H4 (cell line): ENCODE measurements at regions not wholly inside any gene's neighbourhood (a gene's known extent, or its start where the extent isn't known, plus 50 kb on each side); places are given as distances from the start of the nearest gene placed in this dataset.
"Not testable (repeated sequence)": the region's sequence is repeated elsewhere in the genome, so short reads cannot be mapped to it uniquely, and the experiment has no call there.

Experiments
- DNase-seq: peaks from one replicate; pipeline ENCODE4 v3.0.0-alpha.2; 2015; ENCODE audit warnings: low spot score

DNA sequence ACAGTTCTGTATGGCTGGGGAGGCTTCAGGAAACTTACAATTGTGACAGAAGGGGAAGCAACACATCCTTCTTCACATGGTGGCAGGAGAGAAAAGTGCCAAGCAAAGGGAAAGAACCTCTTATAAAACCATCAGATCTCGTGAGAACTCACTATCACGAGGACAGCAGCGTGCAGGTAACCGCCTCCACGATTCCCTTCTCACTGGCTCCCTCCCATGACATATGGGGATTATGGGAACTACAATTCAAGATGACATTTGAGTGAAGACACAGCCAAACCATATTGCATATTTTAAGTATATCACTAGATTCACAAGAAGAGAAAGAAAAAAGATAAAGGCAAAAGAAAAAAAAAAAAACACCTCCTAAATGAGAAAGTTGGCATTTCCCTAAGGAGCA, 431.9 kb upstream of the RGS17 start:
- no peak for DNase-seq

DNA sequence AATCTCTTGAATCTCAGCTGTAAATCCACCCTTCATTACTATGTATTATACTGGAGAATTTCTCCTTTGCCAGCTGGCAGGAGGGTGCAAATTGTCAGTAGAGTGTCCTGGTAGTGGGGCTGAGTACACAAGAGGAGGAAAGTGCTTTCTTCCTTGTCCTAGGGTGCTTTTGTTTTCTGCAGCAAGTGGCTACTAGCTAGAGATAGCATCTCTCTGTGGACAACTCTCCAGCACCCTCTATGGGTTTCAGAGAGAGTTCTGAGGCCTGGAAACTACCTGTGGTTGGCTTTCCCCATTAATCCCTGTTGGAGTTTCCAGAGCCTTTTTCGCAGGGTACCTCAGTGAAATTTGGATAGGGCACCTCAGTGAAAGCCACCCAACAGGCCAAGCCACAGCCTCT, 422.5 kb upstream of the RGS17 start:
- no peak for DNase-seq

DNA sequence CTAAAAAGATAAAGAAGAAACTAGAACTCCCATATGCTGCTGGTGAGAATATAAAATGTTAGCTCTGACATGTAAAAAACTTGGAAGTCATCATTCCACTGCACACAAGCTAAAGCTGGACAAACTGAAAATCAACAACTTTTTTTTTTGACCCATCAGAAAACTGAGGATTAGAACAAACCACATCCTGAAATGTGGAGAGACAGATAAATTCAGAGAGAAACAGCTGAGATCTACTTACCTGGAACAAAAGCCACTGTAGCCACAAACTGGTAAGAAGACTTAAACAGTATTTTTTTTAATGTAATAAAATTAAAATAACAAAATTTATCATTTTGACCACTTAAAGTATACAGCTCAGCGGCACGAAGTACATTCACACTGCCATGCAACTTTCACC, 408.5 kb upstream of the RGS17 start:
- no peak for DNase-seq

DNA sequence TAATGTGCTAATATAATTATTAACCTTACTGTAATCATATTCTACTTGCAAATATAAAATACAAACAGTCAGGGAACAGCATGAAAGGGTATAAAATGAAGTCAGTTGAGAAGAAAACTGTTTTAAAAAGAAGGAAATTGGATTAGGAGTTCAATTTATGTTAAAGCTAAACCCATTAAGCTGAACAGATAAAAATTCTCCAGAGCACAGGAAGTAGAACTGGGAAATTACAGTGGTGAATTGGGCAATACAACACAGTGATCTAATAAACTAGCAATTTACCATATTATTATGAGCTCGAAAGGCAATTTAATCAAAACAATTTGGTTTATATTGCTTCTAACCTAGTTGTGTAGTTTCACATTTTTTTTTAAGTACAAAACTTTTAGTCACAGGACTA, 407.4 kb upstream of the RGS17 start:
- no peak for DNase-seq

DNA sequence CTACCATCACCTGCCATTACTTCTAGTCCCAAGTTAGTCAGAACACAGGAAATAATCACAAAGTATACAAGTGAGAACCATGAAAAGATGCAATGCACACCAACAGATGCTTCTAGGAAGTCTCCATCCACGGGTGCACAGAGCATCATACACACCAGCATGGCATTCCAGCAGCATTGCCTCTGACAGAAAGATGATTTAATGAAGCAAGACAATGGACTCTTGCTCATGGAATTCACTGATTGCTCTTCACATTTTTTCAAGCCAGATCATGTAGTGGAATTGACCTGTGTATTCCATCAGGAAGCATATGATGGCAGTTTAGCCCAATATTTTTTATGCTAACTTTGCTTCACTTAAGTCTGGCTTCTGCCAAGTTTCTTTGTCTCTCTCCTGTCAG, 406.3 kb upstream of the RGS17 start:
- no peak for DNase-seq

DNA sequence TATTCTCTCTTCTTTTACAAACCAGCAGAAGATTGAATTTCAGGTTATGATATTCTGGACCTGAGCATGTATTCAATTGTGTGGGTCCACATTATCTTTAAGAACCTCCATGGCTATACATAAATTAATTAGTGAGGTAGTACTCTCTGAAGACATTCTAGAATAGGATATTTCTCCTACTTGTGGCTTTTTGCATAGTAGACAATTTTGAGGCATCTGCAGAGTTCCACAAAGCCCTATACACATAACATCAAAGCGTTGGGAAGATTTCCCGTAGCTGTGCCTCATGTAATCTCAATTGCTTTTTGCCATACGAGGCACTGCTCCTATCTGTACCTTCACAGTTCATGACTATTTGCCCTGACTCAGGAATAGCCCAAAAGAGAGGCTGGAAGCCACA, 395.4 kb upstream of the RGS17 start:
- DNase-seq = no peak

DNA sequence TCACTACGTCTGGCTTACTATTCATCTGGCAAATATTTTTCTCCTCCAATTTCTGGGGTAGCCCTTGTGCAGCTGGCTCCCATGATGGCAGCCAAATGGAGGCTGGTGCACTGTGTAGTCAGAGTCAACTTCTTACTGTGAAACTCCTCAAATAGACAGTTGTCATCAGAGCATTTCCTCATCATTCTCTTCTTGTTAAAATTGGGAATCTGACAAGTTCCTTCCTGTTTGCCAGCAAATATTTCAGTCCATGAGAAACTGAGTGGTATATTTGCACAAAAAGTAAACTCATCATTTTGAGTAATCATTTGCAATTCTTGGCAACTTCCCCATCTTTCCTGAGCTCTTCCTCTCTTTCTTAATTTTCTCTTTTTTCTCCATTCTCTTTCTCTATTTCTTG, 394.9 kb upstream of the RGS17 start:
- DNase-seq = no peak

DNA sequence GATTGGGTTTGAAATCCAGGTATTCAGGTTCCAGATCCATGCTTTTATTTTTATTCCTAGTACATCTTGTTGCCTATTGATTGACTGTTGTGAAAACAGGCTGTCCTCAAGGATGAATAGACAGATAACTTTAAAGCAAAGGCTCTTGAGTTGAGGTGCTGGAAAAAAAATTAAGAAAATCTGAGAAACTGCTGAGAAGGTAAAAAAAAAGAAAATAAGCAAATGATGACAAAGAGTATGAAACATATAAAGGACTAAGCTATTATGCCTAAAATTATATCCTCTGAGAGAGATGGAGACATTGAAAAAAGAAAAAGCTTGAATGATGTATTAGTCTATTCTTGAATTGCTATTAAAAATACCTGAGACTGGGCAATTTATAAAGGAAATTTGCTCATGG, 392.3 kb upstream of the RGS17 start:
- DNase-seq = no peak

DNA sequence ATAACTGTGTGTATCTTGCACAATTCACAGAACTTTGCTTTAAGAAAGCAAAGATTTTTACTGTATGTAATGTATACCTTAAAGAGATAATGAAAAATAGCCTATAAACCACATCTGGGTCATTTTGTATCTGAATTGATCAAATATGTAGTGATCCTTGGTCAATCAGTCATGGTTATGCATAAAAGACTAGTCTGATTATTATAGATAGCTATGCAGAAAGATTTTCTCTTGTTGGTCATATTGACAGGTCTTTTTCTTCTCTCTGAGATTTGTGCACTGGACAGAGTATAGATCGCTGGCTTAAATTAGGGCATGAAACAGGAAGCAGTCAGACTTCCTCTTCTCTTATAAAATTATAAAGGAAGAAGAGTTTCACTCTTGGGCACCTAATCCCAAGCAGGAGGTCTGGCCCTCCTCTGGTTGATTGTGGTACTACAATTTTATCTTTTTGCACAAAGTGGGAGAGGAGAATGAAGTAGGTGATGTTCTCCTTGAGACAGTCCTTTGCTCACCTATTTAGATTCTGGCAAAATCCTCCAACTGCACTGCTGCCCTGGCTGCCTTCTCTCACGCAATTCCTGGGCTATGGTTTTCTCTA, 380.9 kb upstream of the RGS17 start:
- peak; percentile 14 for DNase-seq

DNA sequence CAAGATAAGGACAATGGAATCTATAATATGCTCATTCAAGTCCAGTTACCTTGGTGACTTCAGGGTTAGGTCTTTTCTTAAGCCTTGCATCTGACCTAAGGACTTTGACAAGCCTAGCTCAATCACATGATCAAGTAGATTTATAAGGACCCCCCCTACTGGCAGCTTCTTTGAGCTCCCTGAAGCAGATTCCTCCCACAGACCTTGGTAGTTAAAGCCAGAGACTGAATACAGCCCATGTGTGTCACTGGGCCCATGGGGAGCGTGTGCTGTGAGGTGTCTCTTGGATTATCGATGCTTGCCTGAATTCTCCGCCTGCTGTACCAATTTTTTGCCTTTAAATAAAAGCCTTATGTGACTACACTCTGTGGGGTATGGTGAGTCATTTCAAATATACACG, 372.7 kb upstream of the RGS17 start:
- DNase-seq = peak; percentile 4

DNA sequence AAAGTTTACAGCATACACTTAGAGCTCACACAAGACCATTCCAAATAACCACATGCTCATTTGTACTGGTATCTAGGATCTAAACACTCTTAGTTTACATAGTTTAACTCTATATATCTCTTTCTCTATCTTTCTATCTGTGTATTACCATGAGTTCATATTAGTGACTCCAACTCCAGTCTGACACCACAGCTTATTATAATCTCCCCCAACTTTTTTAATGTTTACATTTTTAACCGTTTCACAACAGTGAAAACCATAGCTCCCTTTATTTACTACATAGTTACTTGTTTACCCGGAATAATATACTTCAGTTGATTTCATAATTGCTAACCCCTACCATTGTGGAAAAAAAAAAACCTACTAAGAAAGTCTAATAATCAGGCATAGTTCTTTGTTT, 362.4 kb upstream of the RGS17 start:
- no peak for DNase-seq

DNA sequence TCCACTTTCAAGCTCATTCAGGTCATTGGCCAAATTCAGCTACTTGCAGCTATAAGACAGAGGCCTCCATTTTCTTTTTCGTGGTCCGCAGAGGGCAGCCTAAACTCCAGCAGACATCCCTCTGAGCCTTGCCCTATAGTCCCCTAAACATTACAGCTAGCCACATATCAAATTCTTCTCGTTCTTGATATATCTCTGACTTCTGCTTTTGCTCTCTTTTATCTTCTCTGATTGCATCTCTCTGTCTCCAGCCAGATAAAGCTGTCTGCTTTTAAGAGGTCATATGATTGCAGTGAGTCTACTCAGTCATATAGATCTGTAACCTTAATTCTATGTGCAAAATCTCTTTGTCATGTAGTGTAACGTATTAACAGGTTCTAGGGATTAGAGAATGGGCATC, 358.4 kb upstream of the RGS17 start:
- no peak for DNase-seq

DNA sequence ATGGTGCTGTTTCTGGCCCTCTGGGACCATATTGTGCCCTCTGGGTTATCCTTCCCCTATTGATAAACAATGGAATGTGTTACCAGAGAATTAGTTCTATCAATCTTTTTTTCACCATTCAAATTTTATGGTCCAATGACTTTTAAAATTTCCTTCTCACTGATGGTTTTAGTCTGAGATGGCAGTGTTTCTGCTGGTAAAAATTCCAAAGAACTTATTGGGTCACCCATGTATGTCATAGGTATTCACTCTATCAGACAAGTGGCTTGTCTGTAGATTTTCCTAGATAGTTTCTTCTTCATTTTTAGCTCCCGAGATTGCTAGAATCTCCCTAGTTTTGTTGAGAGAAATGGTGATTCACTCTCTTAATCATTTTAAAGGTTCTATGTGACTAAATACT, 357.2 kb upstream of the RGS17 start:
- no peak for DNase-seq

DNA sequence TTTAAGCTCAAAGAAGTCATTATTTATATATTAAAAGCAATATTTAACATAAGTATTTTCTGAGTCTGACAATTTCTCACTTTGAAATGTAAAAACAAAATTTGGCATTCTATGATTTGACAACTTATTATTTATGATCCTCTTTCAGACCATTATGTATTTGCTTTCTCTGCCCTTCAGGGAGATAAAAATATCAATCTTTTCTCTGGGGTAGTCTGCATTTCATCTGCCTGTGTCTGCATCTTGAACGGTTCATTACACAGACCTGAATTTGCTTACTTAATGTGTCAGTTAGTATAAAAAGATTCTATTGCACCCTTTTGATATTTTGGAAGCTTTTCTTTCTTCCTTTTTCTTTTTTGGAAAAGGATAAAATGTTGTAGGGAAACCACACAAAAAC, 354.0 kb upstream of the RGS17 start:
- DNase-seq = no peak

DNA sequence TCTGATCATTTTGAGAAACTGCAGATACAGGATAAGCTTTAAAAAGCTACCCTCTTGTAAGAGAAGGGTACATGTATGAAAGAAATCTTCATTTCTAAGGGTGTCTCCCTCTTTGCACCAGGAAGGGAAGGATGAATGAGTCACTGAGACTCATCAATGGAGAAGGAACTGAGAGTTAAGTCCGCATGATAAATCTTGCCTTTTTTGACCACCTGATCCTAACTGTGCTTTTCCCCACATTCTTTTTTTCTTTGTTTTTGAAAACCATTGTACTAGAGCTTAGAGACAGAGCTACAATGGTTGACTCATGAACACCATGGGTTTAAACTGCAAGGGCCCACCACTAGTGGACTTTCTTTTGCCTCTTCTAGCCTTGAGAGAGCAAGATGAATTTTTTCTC, 353.0 kb upstream of the RGS17 start:
- no peak for DNase-seq

DNA sequence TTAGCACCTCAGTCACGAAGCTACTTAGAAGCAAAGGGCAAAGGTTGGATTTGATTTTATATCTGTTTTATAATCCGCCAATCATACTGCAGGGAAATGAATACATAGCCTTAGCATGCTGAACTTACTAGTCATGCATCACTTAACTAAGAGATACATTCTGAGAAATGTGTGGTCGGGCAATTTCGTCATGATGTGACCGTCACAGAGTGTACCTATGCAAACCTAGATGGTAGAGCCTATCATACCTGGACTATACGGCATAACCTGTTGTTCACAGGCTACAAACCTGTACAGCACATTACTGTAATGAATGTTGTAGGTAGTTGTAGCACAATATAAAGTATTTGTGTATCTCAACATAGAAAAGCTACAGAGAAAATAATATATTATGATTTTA, 345.2 kb upstream of the RGS17 start:
- no peak for DNase-seq

DNA sequence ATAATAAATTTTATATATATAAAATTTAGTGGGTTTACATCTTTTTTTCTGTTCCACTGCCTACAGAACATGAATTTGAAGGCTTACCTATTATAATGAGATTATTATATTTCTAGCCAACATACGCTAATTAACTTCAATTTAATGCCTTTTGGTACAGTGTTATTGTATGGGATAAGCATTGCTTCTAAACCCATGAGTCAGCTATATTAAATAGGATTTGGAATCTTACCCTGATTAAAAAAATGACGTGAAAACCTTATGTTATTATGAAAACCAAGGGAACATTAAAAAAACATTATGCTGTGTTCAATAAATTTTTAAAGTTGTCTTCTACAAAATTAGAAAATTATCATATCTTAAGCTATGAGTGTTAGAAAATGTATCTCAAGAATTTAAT, 334.0 kb upstream of the RGS17 start:
- no peak for DNase-seq

DNA sequence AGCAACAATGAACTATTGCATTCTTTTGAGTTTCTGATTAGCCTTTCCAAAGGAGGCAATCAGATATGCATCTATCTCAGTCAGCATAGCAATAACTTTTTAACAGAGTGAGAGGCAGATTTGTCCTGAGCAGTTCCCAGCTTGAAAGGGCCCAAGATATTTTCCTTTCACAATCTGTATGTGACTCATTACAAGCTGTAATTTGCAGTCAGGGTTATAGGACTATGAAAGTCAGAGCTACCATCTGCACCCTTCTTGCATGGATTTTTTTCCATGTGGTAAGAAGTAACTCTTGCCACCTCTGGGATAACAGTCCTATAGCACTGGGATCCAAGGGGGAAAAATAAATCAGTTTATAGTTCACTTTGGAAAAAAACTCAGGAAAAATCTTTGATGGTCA, 318.2 kb upstream of the RGS17 start:
- DNase-seq = no peak

DNA sequence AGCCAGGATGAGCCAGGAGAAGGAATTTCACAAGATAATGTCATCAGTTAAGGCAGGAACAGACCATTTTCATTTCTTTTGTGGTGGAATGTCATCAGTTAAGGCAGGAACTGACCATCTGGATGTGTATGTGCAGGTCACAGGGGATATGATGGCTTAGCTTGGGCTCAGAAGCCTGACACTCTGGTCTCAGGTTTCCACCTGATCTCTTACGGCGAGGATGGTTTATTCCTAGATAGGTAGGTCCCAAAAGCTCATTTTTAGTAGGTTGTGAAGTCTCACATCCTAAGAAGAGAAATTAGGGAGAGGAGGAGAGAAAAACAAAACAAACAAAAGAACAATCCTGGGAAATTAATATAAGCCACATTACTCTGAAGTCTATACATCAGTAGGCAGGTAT, 311.7 kb upstream of the RGS17 start:
- DNase-seq = not testable (repeated sequence)

DNA sequence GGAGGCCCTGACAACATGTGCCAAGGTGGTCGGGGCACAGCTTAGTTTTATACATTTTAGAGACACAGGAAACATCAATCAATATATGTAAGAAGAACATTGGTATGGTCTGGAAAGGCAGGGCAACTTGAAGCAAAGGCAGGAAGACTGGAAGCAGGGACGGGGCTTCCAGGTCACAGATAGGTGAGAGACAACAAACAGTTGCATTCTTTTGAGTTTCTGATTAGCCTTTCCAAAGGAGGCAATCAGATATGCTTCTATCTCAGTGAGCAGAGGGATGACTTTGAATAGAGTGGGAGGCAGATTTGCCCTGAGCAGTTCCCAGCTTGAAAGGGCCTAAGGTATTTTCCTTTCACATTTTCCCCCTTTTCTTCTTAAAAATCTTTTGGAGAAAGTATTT, 311.0 kb upstream of the RGS17 start:
- no peak for DNase-seq

DNA sequence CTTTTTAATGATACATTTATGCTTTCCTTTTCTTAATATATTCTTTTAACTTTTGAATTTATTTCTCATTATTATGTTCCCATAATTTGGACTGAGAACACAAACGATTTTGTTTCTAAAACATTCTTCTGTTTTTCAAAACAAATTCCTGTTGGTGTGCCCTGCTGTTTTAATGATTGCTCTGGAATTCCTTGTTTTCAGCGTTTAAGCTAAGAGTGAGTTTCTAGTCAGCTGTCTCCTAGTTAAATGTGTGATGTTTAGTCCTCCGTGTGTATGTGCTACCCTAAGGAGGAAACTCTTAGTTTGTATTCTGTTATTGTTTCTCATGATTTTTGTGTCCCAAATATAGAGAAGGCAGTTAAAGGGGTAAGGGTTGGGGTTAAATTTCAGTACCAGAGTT, 306.1 kb upstream of the RGS17 start:
- DNase-seq = no peak

DNA sequence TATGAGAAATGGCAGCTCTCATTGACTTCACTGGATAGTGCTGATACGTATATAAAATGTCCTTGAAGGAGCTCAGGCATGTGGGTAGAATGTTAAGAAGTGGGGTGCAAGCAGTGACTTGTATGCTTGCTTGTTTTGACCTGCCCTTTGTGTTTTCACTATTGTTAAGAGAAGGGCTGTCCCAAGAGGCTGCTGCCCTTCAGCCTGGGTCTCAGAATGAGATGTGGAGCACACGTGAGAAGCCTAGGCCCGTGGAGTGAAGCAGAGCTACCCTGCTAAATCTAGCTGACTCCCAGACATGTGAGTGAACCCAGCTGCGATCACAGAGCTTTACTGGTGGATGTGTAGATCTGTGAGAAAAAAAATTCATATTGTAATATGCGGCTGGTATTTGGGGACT, 305.3 kb upstream of the RGS17 start:
- no peak for DNase-seq

DNA sequence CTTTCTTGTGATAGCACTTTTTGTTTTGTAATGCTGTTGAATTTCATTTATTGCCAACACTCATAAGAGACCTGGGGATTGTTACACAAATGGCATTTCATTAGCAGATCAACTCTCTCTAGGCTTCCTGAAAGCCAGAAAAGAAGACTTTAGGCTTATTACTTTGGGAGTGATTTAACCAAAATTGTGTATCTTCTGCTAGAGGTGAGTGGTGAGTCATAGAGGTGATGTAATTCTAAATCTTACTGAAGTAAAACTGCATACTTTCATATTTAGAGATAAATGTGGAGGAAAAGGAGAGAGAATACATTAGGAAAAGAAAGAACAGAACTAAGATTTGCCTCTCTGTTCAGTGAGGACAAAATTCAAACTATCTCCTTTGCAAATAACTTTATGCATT, 304.7 kb upstream of the RGS17 start:
- DNase-seq = no peak

DNA sequence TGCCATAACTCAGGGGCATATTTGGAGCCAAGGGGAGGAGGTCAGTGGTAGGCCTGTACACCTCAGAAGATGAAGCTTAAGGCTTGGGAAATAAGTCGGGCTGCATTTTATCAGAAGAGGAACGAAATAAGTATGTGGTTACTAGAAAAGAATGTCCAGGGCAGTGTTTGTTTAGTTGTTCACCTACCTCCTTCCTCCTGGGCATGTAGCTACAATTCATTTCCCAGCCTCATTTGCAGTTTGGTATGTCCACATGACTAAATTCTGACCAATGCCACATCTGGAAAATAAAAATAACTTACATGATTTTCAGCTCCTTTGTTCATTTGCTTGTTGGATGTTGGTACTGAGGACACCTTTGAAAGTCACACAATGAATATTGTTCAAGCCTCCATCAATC, 294.5 kb upstream of the RGS17 start:
- no peak for DNase-seq
